ENCODE measurements at regions not wholly inside any gene's neighbourhood (a gene's known extent, or its start where the extent isn't known, plus 50 kb on each side); places are given as distances from the start of the nearest gene placed in this dataset.

- Histone ChIP-seq H3K36me3 (ENCODE audit: control insufficient read depth in 1 of 2, insufficient read depth in 2 of 2, low read depth in 1 of 2, low read length in 2 of 2) (no peaks in the 10 kb centered on the region), H3K18ac (ENCODE audit: low read depth in 1 of 2, low read length in 2 of 2) (no peak overlapping the region), H3K79me1 (replicated peaks; ENCODE audit: low read length, poor library complexity, severe bottlenecking) (no peaks in the 10 kb centered on the region), H3K23ac (ENCODE audit: low read length in 2 of 2) (no peak overlapping the region), H2BK12ac (ENCODE audit: low read length in 2 of 2) (no peak overlapping the region), H2BK120ac (ENCODE audit: low read depth, low read length) (no peak overlapping the region), H2BK5ac (ENCODE audit: low read depth, low read length, poor library complexity, severe bottlenecking) (no peak overlapping the region), H2BK15ac (ENCODE audit: low read depth, poor library complexity, severe bottlenecking) (no peak overlapping the region), H3K4ac (ENCODE audit: low read depth in 1 of 2, low read length in 2 of 2) (no peak overlapping the region), H4K8ac (ENCODE audit: low read length) (no peak overlapping the region), H3K27me3 (ENCODE audit: control insufficient read depth in 1 of 2, insufficient read depth in 1 of 2, low read length in 2 of 2) (no peaks in the 10 kb centered on the region), H4K91ac (ENCODE audit: low read length) (no peak overlapping the region), H2AFZ (ENCODE audit: low read depth, low read length) (no peak overlapping the region), H3K4me1 (ENCODE audit: control insufficient read depth, insufficient read depth, low read depth, low read length) (no peaks in the 10 kb centered on the region), H2AK5ac (ENCODE audit: low read length, severe bottlenecking) (no peak overlapping the region), H3K27ac (ENCODE audit: low read length, poor library complexity, severe bottlenecking) (no peak overlapping the region), H3K4me3 (ENCODE audit: insufficient read depth in 1 of 2, low read depth in 1 of 2, low read length in 2 of 2) (no peak overlapping the region), H3K14ac (ENCODE audit: low read length in 2 of 2) (no peak overlapping the region), H3K9ac (ENCODE audit: low read length) (no peak overlapping the region), H3K9me3 (ENCODE audit: control insufficient read depth, low read length) (no peaks in the 10 kb centered on the region), H3K4me2 (ENCODE audit: low read length, poor library complexity, severe bottlenecking) (no peak overlapping the region)
- 100% methylated on average over 4 of the region's 4 CpGs for WGBS
- DNase-seq: no peak
These were observed 610.6 kb downstream of the HDGFL1 start for GRCh38 chr6:23179994-23180393.

GRCh38 chr6:23180504-23181293 lies 611.3 kb downstream of the HDGFL1 start:
- Histone ChIP-seq H3K79me1 (replicated peaks; ENCODE audit: low read length, poor library complexity, severe bottlenecking) (no peaks in the 10 kb centered on the region), H2BK120ac (ENCODE audit: low read depth, low read length) (no peak overlapping the region), H3K18ac (ENCODE audit: low read depth in 1 of 2, low read length in 2 of 2) (peak overlapping the region; percentile 14 to 43), H3K4ac (ENCODE audit: low read depth in 1 of 2, low read length in 2 of 2) (no peak overlapping the region), H2BK12ac (ENCODE audit: low read length in 2 of 2) (no peak overlapping the region), H3K4me1 (ENCODE audit: control insufficient read depth, insufficient read depth, low read depth, low read length) (no peaks in the 10 kb centered on the region), H3K36me3 (ENCODE audit: control insufficient read depth in 1 of 2, insufficient read depth in 2 of 2, low read depth in 1 of 2, low read length in 2 of 2) (no peaks in the 10 kb centered on the region), H2AFZ (ENCODE audit: low read depth, low read length) (no peak overlapping the region), H3K23ac (ENCODE audit: low read length in 2 of 2) (no peak overlapping the region), H3K4me2 (ENCODE audit: low read length, poor library complexity, severe bottlenecking) (no peak overlapping the region), H3K27ac (ENCODE audit: low read length, poor library complexity, severe bottlenecking) (no peak overlapping the region), H3K4me3 (ENCODE audit: insufficient read depth in 1 of 2, low read depth in 1 of 2, low read length in 2 of 2) (no peak overlapping the region), H2BK15ac (ENCODE audit: low read depth, poor library complexity, severe bottlenecking) (no peak overlapping the region), H3K9ac (ENCODE audit: low read length) (no peak overlapping the region), H2BK5ac (ENCODE audit: low read depth, low read length, poor library complexity, severe bottlenecking) (no peak overlapping the region), H4K91ac (ENCODE audit: low read length) (no peak overlapping the region), H3K9me3 (ENCODE audit: control insufficient read depth, low read length) (no peaks in the 10 kb centered on the region), H2AK5ac (ENCODE audit: low read length, severe bottlenecking) (no peak overlapping the region), H4K8ac (ENCODE audit: low read length) (no peak overlapping the region), H3K14ac (ENCODE audit: low read length in 2 of 2) (no peak overlapping the region), H3K27me3 (ENCODE audit: control insufficient read depth in 1 of 2, insufficient read depth in 1 of 2, low read length in 2 of 2) (no peaks in the 10 kb centered on the region)
- WGBS: 84% methylated on average over 9 of the region's 12 CpGs
- DNase-seq: peak; percentile 62

GRCh38 chr6:23181356-23182110 lies 612.2 kb downstream of the HDGFL1 start:
- H3K27ac ChIP-seq (ENCODE audit: low read length, poor library complexity, severe bottlenecking): no peak overlapping the region
- no peak overlapping the region for H3K18ac ChIP-seq (ENCODE audit: low read depth in 1 of 2, low read length in 2 of 2)
- no peak overlapping the region for H3K4me2 ChIP-seq (ENCODE audit: low read length, poor library complexity, severe bottlenecking)
- no peaks in the 10 kb centered on the region for H3K36me3 ChIP-seq (ENCODE audit: control insufficient read depth in 1 of 2, insufficient read depth in 2 of 2, low read depth in 1 of 2, low read length in 2 of 2)
- H3K27me3 ChIP-seq (ENCODE audit: control insufficient read depth in 1 of 2, insufficient read depth in 1 of 2, low read length in 2 of 2): no peaks in the 10 kb centered on the region
- H3K4me3 ChIP-seq (ENCODE audit: insufficient read depth in 1 of 2, low read depth in 1 of 2, low read length in 2 of 2): no peak overlapping the region
- no peak for DNase-seq
- no peaks in the 10 kb centered on the region for H3K9me3 ChIP-seq (ENCODE audit: control insufficient read depth, low read length)
- no peak overlapping the region for H3K9ac ChIP-seq (ENCODE audit: low read length)
- H3K4ac ChIP-seq (ENCODE audit: low read depth in 1 of 2, low read length in 2 of 2): no peak overlapping the region
- H3K4me1 ChIP-seq (ENCODE audit: control insufficient read depth, insufficient read depth, low read depth, low read length): no peaks in the 10 kb centered on the region
- no peak overlapping the region for H2BK120ac ChIP-seq (ENCODE audit: low read depth, low read length)
- H2BK15ac ChIP-seq (ENCODE audit: low read depth, poor library complexity, severe bottlenecking): no peak overlapping the region
- H3K79me1 ChIP-seq (replicated peaks; ENCODE audit: low read length, poor library complexity, severe bottlenecking): no peaks in the 10 kb centered on the region
- H2BK12ac ChIP-seq (ENCODE audit: low read length in 2 of 2): no peak overlapping the region
- no peak overlapping the region for H3K23ac ChIP-seq (ENCODE audit: low read length in 2 of 2)
- H2AK5ac ChIP-seq (ENCODE audit: low read length, severe bottlenecking): no peak overlapping the region
- H2BK5ac ChIP-seq (ENCODE audit: low read depth, low read length, poor library complexity, severe bottlenecking): no peak overlapping the region
- H4K91ac ChIP-seq (ENCODE audit: low read length): no peak overlapping the region
- 100% methylated on average over 4 of the region's 7 CpGs for WGBS
- H3K14ac ChIP-seq (ENCODE audit: low read length in 2 of 2): no peak overlapping the region
- no peak overlapping the region for H2AFZ ChIP-seq (ENCODE audit: low read depth, low read length)
- peak overlapping the region; percentile 47 for H4K8ac ChIP-seq (ENCODE audit: low read length)

DNA sequence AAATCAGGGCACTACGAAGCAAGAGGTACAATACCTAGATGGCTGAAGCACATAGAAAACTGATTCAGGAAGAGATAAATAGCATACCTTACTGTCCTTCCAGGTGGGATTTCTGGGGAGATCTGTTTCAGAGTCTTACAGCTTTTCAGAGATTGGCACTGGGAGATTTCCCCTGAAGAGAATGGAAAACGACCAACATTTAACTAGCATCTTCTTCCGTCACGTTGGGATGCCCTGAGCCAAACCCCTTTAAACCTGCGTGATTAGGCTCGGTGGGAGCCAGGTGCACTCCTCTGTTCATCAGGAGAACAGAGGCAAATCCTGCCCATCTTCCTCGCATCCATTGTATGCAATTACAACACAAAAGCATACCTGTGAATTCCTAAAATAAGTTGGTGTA lies 614.5 kb downstream of the HDGFL1 start:
- Histone ChIP-seq H2AFZ (ENCODE audit: low read depth, low read length) (no peak overlapping the region), H2BK15ac (ENCODE audit: low read depth, poor library complexity, severe bottlenecking) (no peak overlapping the region), H3K36me3 (ENCODE audit: control insufficient read depth in 1 of 2, insufficient read depth in 2 of 2, low read depth in 1 of 2, low read length in 2 of 2) (no peaks in the 10 kb centered on the region), H3K79me1 (replicated peaks; ENCODE audit: low read length, poor library complexity, severe bottlenecking) (no peaks in the 10 kb centered on the region), H2BK5ac (ENCODE audit: low read depth, low read length, poor library complexity, severe bottlenecking) (no peak overlapping the region), H3K23ac (ENCODE audit: low read length in 2 of 2) (no peak overlapping the region), H3K18ac (ENCODE audit: low read depth in 1 of 2, low read length in 2 of 2) (no peak overlapping the region), H3K27ac (ENCODE audit: low read length, poor library complexity, severe bottlenecking) (no peak overlapping the region), H3K9me3 (ENCODE audit: control insufficient read depth, low read length) (no peaks in the 10 kb centered on the region), H3K4me2 (ENCODE audit: low read length, poor library complexity, severe bottlenecking) (no peak overlapping the region), H4K91ac (ENCODE audit: low read length) (no peak overlapping the region), H2AK5ac (ENCODE audit: low read length, severe bottlenecking) (no peak overlapping the region), H2BK12ac (ENCODE audit: low read length in 2 of 2) (no peak overlapping the region), H3K4ac (ENCODE audit: low read depth in 1 of 2, low read length in 2 of 2) (no peak overlapping the region), H3K4me1 (ENCODE audit: control insufficient read depth, insufficient read depth, low read depth, low read length) (no peaks in the 10 kb centered on the region), H3K4me3 (ENCODE audit: insufficient read depth in 1 of 2, low read depth in 1 of 2, low read length in 2 of 2) (no peak overlapping the region), H2BK120ac (ENCODE audit: low read depth, low read length) (no peak overlapping the region), H3K27me3 (ENCODE audit: control insufficient read depth in 1 of 2, insufficient read depth in 1 of 2, low read length in 2 of 2) (no peaks in the 10 kb centered on the region), H3K9ac (ENCODE audit: low read length) (no peak overlapping the region), H4K8ac (ENCODE audit: low read length) (no peak overlapping the region), H3K14ac (ENCODE audit: low read length in 2 of 2) (no peak overlapping the region)
- DNase-seq: no peak
- WGBS: 96% methylated on average over 6 of the region's 7 CpGs
